SK-N-SH treated with all-trans-retinoic acid at 6 μM for 48 hours (cell line): ENCODE measurements at regions not wholly inside any gene's neighbourhood (a gene's known extent, or its start where the extent isn't known, plus 50 kb on each side); places are given as distances from the start of the nearest gene placed in this dataset.

Experiments used
- CSRNP3 ChIP-seq: fragments of 250-450 bp; sonication (Bioruptor Pico); IDR thresholded peaks from 2 replicates; pipeline ENCODE4 v1.5.1; 2021; ENCODE audit warnings: mild to moderate bottlenecking, moderate library complexity
- ESRRG ChIP-seq: fragments of 250-450 bp; sonication (Bioruptor Pico); IDR thresholded peaks from 2 replicates; pipeline ENCODE4 v1.6.1; 2021; ENCODE audit warnings: mild to moderate bottlenecking
- PATZ1 ChIP-seq: fragments of 250-450 bp; sonication (Bioruptor Pico); IDR thresholded peaks from 2 replicates; pipeline ENCODE4 v1.8.0; 2020; ENCODE audit warnings: mild to moderate bottlenecking, moderate library complexity, borderline replicate concordance
- PPARA ChIP-seq: fragments of 250-450 bp; sonication (Bioruptor Pico); IDR thresholded peaks from 2 replicates; pipeline ENCODE4 v1.5.0; 2020; ENCODE audit warnings: mild to moderate bottlenecking, borderline replicate concordance
- ZNF70 ChIP-seq: fragments of 450-650 bp; formaldehyde crosslinking; IDR thresholded peaks from 2 replicates; pipeline ENCODE4 v1.5.0; 2020; ENCODE audit warnings: mild to moderate bottlenecking, moderate library complexity
- TF ChIP-seq, protein P1 (sequence below): fragments of 250-450 bp; sonication (Bioruptor Pico); IDR thresholded peaks from 2 replicates; pipeline ENCODE4 v1.5.1; 2020; ENCODE audit warnings: low read depth, mild to moderate bottlenecking, moderate library complexity

DNA sequence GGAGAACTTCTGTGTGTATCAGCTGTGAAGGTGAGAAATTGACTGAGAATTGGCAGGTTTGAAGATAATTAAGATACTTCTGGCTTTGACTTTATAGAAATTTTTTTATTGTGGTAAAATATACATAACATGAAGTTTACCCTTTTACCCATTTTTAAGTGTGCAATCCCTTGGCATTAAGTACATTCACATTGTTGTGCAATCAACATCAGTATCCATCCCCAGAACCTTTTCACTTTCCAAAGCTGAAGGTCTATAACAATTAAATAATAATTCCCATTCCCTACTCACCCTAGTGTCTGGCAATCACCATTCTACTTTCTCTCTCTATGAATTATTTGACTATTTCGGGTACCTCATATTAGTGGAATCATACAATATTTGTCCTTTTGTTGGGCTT lies 69.9 kb downstream of the ACTBL2 start:
- TF ChIP-seq ESRRG (CRISPR knock-in tag) (no peak), PATZ1 (CRISPR knock-in tag) (no peak), CSRNP3 (no peak), PPARA (CRISPR knock-in tag) (no peak), ZNF70 (CRISPR knock-in tag) (no peak)
- TF ChIP-seq, protein P1, sequence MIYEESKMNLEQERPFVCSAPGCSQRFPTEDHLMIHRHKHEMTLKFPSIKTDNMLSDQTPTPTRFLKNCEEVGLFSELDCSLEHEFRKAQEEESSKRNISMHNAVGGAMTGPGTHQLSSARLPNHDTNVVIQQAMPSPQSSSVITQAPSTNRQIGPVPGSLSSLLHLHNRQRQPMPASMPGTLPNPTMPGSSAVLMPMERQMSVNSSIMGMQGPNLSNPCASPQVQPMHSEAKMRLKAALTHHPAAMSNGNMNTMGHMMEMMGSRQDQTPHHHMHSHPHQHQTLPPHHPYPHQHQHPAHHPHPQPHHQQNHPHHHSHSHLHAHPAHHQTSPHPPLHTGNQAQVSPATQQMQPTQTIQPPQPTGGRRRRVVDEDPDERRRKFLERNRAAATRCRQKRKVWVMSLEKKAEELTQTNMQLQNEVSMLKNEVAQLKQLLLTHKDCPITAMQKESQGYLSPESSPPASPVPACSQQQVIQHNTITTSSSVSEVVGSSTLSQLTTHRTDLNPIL (CRISPR knock-in tag) = no peak
